K562 (cell line): ENCODE measurements at regions not wholly inside any gene's neighbourhood (a gene's known extent, or its start where the extent isn't known, plus 50 kb on each side); places are given as distances from the start of the nearest gene placed in this dataset.
"Not testable (repeated sequence)": the region's sequence is repeated elsewhere in the genome, so short reads cannot be mapped to it uniquely, and the experiment has no call there.

Source experiments
- ATAC-seq: fragments of 200-7000 bp; cut with Tn5 transposase; 3 replicates; pipeline ENCODE4 v1.9.1; 2020; ENCODE audit warnings: moderate library complexity
- BruUV-seq: library from RNA; stranded (reverse); fragments of 400-500 nt; replicated peaks from 2 replicates; lab custom pipeline; 2021; lab: Mats Ljungman, UMichigan
- CTCF ChIA-PET: fragments of 300-600 bp; formaldehyde crosslinking; extraction: SDS; loops from one replicate; lab custom pipeline; 2021; ENCODE audit warnings: low intra/inter-chr PET ratio; lab: Yijun Ruan, JAX
- POLR2A ChIA-PET: fragments of 300-600, 350-650 bp; sonication (Branson Sonifier 250); formaldehyde crosslinking; extraction: SDS; loops from one replicate; lab custom pipeline; 2021; ENCODE audit warnings: antibody characterized with exemption, inconsistent platforms; lab: Yijun Ruan, JAX
- DNase-seq, 4 experiments: peaks; one replicate each; pipeline versions ENCODE4 v3.0.0 to v3.0.0-alpha.2; 2011 to 2018; ENCODE audit warnings: low spot score in 3 of 4, mixed read lengths in 3 of 4; ENCODE audit errors: extremely low read depth in 1 of 4
- FAIRE-seq: peaks from 2 replicates; lab custom pipeline; 2011; peaks lifted over from hg19 to GRCh38; lab: Jason Lieb, UNC
- H2AFZ ChIP-seq: 2 replicates; pipeline ENCODE4 v1.6.0; 2011; ENCODE audit warnings: low read depth, low read length, control low read depth, inconsistent platforms
- H3K27ac ChIP-seq: fragments of 200-600 bp; 3 replicates; pipeline ENCODE4 v1.8.0; 2011; ENCODE audit warnings: low read depth, mild to moderate bottlenecking, control low read depth, inconsistent platforms, low read length, moderate library complexity, mixed read lengths; ENCODE audit errors: extremely low read depth
- H3K27me3 ChIP-seq, 2 experiments: fragments of 300-600 bp in 1 of 2; 2 replicates in 1 of 2; 3 replicates in 1 of 2; pipeline versions ENCODE4 v1.6.0 to v1.8.0; 2011; ENCODE audit warnings: inconsistent platforms in 2 of 2, low read length in 2 of 2, mild to moderate bottlenecking in 1 of 2, mixed read lengths in 1 of 2, moderate library complexity in 1 of 2; ENCODE audit not compliant: control insufficient read depth in 2 of 2, insufficient read depth in 2 of 2
- H3K36me3 ChIP-seq: fragments of 300-600 bp; 3 replicates; pipeline ENCODE4 v1.8.0; 2011; ENCODE audit warnings: mild to moderate bottlenecking, low read length, inconsistent platforms; ENCODE audit not compliant: control insufficient read depth, insufficient read depth
- H3K4me1 ChIP-seq, 2 experiments: fragments of 200-600 bp in 1 of 2; replicated peaks in 1 of 2; 2 replicates in 1 of 2; 3 replicates in 1 of 2; pipeline versions ENCODE4 v1.5.1 to v1.8.0; 2011; ENCODE audit warnings: inconsistent platforms in 2 of 2, low read length in 2 of 2, mild to moderate bottlenecking in 1 of 2, mixed read lengths in 1 of 2, moderate library complexity in 1 of 2; ENCODE audit not compliant: control insufficient read depth in 2 of 2, insufficient read depth in 2 of 2
- H3K4me2 ChIP-seq: 2 replicates; pipeline ENCODE4 v1.6.1; 2011; ENCODE audit warnings: low read length, control low read depth, inconsistent platforms, mixed read lengths; ENCODE audit not compliant: insufficient read depth
- H3K4me3 ChIP-seq: fragments of 200-600 bp; sonication (generic), shearing (Covaris generic); 2 replicates; pipeline ENCODE4 v1.5.1; 2016; ENCODE audit warnings: control low read depth, inconsistent platforms
- H3K79me2 ChIP-seq: fragments of 200-600 bp; 3 replicates; pipeline ENCODE4 v1.8.0; 2011; ENCODE audit warnings: low read length, inconsistent platforms; ENCODE audit not compliant: control insufficient read depth, insufficient read depth
- H3K9ac ChIP-seq, 2 experiments: 2 replicates each; pipeline versions ENCODE4 v1.6.0 to v1.6.1; 2011; ENCODE audit warnings: low read depth in 2 of 2, low read length in 2 of 2, control low read depth in 1 of 2, inconsistent platforms in 1 of 2, mild to moderate bottlenecking in 1 of 2, mixed read lengths in 1 of 2; ENCODE audit not compliant: insufficient read depth in 1 of 2
- H3K9me1 ChIP-seq: one replicate; pipeline ENCODE4 v1.6.0; 2011; ENCODE audit warnings: inconsistent platforms, mild to moderate bottlenecking, low read length, moderate library complexity; ENCODE audit not compliant: control insufficient read depth, insufficient read depth
- H3K9me3 ChIP-seq: replicated peaks from 2 replicates; pipeline ENCODE4 v1.5.1; 2011; ENCODE audit warnings: low read depth, low read length, inconsistent platforms; ENCODE audit not compliant: control insufficient read depth, insufficient read depth
- H4K20me1 ChIP-seq: replicated peaks from 2 replicates; pipeline ENCODE4 v1.6.1; 2011; ENCODE audit warnings: low read length, inconsistent platforms, mixed read lengths; ENCODE audit not compliant: control insufficient read depth, insufficient read depth
- CTCF ChIP-seq, 3 experiments: IDR thresholded peaks in 2 of 3; conservative IDR thresholded peaks in 1 of 3; 2 replicates each; pipeline ENCODE4 v1.5.1; 2011 to 2012; ENCODE audit warnings: low read length in 3 of 3, mild to moderate bottlenecking in 3 of 3, control low read depth in 2 of 3, improper control_type of control experiment in 1 of 3, inconsistent platforms in 1 of 3, low read depth in 1 of 3, mixed read lengths in 1 of 3, moderate library complexity in 1 of 3; ENCODE audit not compliant: insufficient read depth in 2 of 3
- RAD21 ChIP-seq, 2 experiments: fragments of 250-450 bp in 1 of 2; fragments of 450-650 bp in 1 of 2; sonication (Bioruptor Pico) in 1 of 2; formaldehyde crosslinking in 1 of 2; IDR thresholded peaks in 1 of 2; conservative IDR thresholded peaks in 1 of 2; 2 replicates each; pipeline versions ENCODE4 v1.4.0 to v1.8.0; 2020 to 2022; ENCODE audit warnings: mild to moderate bottlenecking in 2 of 2, moderate library complexity in 1 of 2
- SMC3 ChIP-seq: conservative IDR thresholded peaks from 2 replicates; pipeline ENCODE4 v1.6.1; 2011; ENCODE audit warnings: low read depth, low read length, improper control_type of control experiment; ENCODE audit not compliant: insufficient read depth
- WGBS: fragments of 100-300 bp; shearing (Covaris generic); methylation state at CpG from one replicate; pipeline ENCODE4 v1.1.6; 2016; ENCODE audit warnings: low coverage, mixed read lengths; ENCODE audit not compliant: insufficient coverage; ENCODE audit errors: missing lambda C conversion rate; 5-methylcytosine and 5-hydroxymethylcytosine counted together
- in situ Hi-C: fragments of 300-500 bp; cut with MboI; formaldehyde crosslinking; loops from 4 replicates; pipeline ENCODE4 v1.15.0; 2018; ENCODE audit warnings: inconsistent platforms, mixed read lengths
- intact Hi-C: fragments of 100-400 bp; cut with micrococcal nuclease; formaldehyde crosslinking; loops from 2 replicates; pipeline ENCODE4 v1.14.2; 2022

GRCh38 chr20:29057866-29058484 is 2199.5 kb upstream of the DEFB115 start:
- FAIRE-seq, POLR2A ChIA-PET, H3K4me2 ChIP-seq, CTCF ChIA-PET, H3K4me1 ChIP-seq, H3K4me3 ChIP-seq, H3K9ac ChIP-seq, H3K9me1 ChIP-seq, in situ Hi-C loops, H4K20me1 ChIP-seq, H3K9me3 ChIP-seq, H3K36me3 ChIP-seq, BruUV-seq, H3K27ac ChIP-seq, H3K79me2 ChIP-seq: not testable (repeated sequence)
- WGBS, result 11% methylated on average over 6 of the region's 6 CpGs
- peak; percentile 28 to 36 (median 30) for DNase-seq
- TF ChIP-seq RAD21 (CRISPR knock-in tag; conservative IDR thresholded peaks at IDR 0.05 in 1 of 2, IDR thresholded peaks at IDR 0.05 in 1 of 2) (peak in 1 of 2 experiments; percentile 49; a peak in 2 of 4 replicates), SMC3 (peak; percentile 59), CTCF (IDR thresholded peaks at IDR 0.05 in 2 of 3, conservative IDR thresholded peaks at IDR 0.05 in 1 of 3; ENCODE audit: insufficient read depth in 2 of 3, low read depth in 1 of 3, low read length in 3 of 3) (peak; percentile 53 to 72 (median 60))
- TF ChIP-seq, all 486 proteins: peak for 3; not testable (repeated sequence) for 483
- intact Hi-C loops, H2AFZ ChIP-seq, ATAC-seq, H3K27me3 ChIP-seq: not testable (repeated sequence)

- H3K79me2 ChIP-seq, FAIRE-seq, H3K9ac ChIP-seq, H3K4me2 ChIP-seq, H3K4me3 ChIP-seq, H3K27me3 ChIP-seq, ATAC-seq, H2AFZ ChIP-seq, H3K27ac ChIP-seq, H3K36me3 ChIP-seq, CTCF ChIA-PET, H3K9me3 ChIP-seq, BruUV-seq, H3K4me1 ChIP-seq, intact Hi-C loops, POLR2A ChIA-PET, DNase-seq, H3K9me1 ChIP-seq, H4K20me1 ChIP-seq: not testable (repeated sequence)
- 16% methylated on average over 9 of the region's 11 CpGs for WGBS
- in situ Hi-C loops, result loop anchor here (10.0 kb wide), 1 partner anchor 452 kb away; no protein-coding TSS in a partner anchor
These were observed 2195.0 kb upstream of the DEFB115 start for GRCh38 chr20:29062451-29062850.
